GM19324 (cell line): ENCODE measurements at regions not wholly inside any gene's neighbourhood (a gene's known extent, or its start where the extent isn't known, plus 50 kb on each side); places are given as distances from the start of the nearest gene placed in this dataset.

Experiments
- ATAC-seq: cut with Tn5 transposase; IDR thresholded peaks from one replicate; pipeline ENCODE4 v1.9.1; 2021; ENCODE audit warnings: mild to moderate bottlenecking, moderate library complexity; ENCODE audit not compliant: unreplicated experiment, low FRiP score

GRCh38 chr5:93123127-93123526 is 457.9 kb downstream of the NR2F1-AS1 start:
- ATAC-seq, result no peak

- no peak for ATAC-seq
Measured at GRCh38 chr5:93122446-93122845, 458.6 kb downstream of the NR2F1-AS1 start.

DNA sequence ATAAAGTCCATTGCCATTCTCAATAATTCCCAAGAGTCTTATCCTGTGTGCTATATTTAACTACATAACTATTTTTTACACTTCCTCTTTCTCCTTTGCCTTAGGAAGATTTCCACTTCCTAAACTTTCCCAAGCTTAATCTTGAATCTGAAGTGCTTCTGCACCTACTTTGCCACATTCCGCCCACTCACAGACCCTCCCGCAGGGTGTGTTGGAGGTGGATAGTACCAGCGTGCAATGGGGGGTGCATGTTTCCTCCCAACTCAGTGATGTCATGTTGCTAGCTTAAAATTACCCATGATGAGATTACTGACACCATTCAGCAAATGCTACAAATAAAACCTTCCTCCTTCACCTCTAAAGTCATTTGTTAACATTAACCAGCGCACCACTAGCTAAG is 460.2 kb downstream of the NR2F1-AS1 start:
- ATAC-seq, result no peak

DNA sequence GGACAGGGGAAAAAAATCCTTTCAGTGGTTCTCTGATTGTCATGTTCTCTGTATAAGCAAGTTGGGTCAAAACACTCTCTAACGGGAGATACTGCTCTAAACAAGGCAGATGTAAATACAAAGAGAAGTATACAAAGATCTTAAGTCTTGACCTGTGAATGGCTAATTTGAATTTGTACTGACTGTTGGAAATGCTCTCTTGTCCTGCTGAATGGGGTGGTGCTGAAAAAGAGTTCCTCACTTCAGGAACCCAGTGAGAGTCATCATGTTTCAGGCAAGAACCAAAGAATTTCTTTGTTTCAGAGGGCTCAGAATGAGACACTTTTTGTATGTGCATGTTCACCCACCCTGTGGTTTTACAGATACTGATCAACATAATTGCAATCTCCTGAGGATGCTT is 461.0 kb downstream of the NR2F1-AS1 start:
- ATAC-seq, result no peak

DNA sequence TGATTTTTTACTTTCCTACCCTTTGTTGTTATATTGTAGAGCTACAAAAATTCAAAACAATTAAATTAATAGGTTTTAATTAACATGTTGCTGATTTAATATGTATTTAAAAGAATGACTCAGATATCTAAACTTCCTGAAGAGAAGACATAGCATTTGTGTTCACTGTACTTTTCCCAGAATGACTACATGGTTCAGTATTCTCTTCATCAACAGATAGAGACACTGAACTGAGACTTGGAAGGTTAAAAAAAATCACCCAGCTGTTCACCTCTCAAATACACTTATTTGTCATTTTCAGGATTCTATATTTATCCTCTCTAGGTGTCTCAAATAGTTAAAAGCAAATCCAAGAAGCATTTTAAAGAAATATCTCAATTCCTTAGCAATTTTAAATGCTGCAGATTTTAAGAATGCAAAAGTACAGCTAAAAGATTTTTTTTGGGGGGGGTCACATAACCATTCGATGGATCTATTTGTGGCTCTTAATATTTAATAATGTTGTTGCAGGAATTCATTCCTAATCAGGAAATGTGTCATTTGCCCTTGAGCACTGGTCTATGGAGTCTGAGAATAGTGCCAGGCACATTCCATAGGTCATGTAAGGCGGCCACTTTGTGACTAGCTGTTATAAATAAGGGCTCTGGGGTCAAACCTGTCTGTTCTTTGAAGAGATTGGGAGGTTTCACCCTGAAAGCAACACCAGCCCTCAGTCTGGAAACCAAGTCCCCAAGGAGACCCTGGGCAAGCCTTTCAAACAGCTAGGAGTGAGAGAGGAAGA is 463.1 kb downstream of the NR2F1-AS1 start:
- no peak for ATAC-seq

- ATAC-seq, result no peak
Measured at GRCh38 chr5:93107805-93108520, 473.1 kb downstream of the NR2F1-AS1 start.

GRCh38 chr5:93107141-93107540 is 473.9 kb downstream of the NR2F1-AS1 start:
- ATAC-seq, result no peak

GRCh38 chr5:93101661-93102060 is 479.4 kb downstream of the NR2F1-AS1 start:
- ATAC-seq, result no peak

DNA sequence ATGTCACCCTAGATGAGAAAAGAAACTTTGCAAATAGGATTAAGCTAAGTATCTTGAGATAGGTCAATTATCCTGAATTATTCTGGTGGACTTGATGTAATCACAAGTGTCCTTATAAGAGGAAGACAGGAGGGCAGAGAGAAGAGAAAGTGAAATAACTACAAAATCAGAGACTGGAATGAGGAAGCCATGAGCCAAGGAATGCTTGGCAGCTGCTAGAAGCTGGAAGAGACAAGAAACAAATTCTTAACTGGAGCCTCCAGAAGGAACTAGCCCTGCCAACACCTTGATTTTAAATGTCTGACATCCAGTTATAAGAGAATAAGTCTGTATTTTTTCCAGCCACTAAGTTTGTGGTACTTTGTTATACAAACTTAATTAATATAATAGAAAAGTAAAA is 480.0 kb downstream of the NR2F1-AS1 start:
- ATAC-seq, result no peak

DNA sequence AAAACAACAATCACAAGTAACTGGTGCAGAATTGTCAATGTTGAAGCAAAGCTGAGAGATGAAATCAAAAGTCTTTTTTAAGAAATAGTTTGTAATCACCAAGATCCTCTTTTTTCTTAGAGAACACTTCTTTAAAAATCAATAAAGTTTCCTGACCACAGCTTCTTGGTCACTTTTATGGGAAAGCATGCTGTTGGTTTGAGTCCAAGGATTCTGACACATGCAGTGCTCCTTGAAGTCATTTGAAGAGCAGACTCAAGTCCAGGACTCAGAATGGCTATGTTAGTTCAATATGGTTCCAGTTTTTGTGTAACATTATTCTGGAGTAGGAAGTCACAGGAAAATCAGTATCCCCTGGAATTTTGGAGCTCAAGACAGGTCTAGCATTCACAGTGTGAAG is 480.6 kb downstream of the NR2F1-AS1 start:
- ATAC-seq, result no peak

DNA sequence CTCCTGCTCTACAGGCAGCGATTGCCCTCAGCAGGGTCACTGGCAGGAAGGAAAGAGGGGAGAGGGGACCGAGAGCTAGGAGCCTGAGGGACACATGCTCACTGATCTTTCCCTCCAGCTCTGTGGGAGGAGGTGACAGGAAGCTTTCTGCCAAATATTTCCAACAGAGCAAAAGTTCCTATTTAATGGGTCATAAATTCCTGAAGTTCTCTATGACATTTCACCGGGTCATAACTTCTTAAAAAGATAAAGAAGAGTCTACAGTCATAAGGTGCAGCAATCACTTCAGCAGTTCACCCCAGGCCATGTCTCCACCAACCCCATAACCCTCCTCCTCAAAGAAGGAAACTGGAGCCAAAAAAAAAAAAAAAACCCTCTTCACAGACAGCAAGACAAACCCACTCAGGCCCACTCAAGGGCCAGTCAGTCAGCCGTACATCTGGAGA is 481.1 kb downstream of the NR2F1-AS1 start:
- no peak for ATAC-seq

- no peak for ATAC-seq
Measured at GRCh38 chr5:93096561-93096960, 484.5 kb downstream of the NR2F1-AS1 start.

DNA sequence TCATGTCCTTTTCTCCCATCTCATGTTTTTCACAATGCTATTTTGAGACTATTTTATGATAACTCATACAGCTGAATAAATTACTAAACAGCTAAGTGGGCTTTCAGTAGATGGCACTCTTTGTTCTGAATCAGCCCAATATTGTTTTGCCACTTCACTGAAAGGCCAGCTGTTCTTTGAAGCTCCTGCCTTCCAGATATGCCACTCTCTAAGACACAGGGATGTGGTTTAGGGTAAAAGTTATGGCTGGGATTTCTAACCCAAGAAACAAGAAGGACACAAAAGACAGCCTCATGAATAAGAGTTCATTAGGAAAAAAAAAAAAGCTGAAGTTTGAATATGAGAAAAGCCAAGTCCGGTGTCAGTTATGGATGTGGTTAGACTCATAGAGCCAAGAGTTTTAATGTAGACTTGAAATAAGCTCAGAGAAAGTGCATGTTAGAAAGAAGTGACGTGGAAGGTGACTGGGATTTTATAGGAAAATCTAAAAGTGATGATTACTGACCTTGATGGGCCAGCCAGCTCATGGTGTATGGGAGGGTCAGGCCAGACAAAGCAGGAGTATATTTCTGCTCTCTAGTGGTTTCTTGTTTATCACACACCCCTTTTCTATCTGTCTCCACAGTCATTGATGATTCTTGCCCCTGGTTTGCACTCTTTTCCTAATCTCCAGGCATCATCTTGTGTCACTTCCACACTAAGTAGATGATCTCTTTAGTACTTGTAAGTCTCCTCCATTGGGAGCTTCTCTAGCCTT is 488.5 kb downstream of the NR2F1-AS1 start:
- ATAC-seq, result no peak

GRCh38 chr5:93090698-93091097 is 490.3 kb downstream of the NR2F1-AS1 start:
- no peak for ATAC-seq

DNA sequence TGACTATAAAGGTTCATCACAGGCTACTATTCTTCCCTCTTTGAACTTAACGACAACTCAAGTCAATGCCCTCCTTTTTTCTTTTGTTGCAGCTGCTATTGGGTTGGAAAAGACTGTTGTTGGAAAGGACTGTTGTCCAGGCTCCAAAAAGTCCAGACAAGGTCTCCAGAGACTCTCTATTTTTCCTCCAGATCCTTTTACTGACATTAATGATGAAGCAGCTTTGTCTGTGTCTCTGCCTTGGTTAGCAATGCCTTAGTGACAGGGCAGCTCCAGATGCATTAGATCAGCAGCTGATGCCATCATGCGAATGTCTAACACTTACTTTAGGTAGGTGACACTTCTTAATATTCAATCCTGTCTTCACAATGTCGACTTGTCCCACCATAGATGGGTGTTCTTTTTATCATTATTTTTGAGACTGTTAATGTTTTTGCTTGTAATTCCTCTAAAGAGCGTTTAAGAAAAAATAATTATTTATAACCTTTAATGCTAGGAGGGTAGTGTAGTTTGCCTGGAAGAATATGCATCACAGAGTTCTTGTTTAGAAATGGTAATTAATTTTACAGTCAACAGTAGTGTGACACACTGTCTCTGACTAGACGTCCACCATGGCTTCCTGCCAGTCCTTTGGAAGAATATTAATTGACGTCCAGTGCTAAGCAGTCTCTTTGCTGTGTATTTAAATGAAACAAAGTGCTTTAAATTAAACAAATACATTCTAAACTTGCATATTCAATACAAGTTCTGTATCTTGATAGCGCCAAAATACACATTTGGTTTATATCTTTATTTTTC is 492.2 kb downstream of the NR2F1-AS1 start:
- ATAC-seq, result no peak

DNA sequence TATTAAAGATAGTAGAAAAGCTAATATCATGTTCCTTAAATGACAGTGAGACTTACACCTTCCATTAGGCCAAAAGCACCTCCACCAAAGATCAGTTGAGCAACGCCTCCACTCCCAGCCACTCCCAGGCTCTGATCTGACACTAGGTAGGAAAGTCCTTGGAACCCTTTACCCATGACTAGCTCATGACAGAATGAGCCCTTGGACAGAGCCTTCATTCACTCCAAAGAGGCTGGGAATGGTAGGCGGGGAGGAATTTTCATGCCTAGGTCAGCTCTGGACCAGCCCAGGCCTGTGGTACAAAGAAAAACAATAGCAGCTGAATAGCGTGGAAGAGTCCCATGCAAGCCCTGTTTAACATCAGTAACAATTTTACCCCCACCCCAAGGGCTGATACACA is 493.7 kb downstream of the NR2F1-AS1 start:
- no peak for ATAC-seq

DNA sequence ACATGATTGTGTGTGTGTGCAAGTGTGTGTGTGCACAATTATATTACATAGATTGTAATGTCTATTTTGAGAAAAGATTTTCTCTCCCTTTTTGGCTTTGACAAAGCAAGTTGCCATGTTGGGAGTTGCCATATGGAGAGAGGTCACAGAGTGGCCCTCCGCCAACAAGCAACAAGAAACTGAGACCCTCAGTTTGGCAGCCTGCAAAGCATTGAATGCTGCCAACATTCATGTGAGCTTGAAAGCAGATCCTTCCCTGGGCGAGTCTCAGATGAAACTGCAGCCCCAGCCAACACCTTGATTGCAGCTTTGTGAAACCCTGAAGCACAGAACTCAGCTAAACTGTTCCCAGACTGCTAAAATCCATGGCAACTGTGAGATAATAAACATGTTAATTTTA is 498.0 kb downstream of the NR2F1-AS1 start:
- no peak for ATAC-seq

DNA sequence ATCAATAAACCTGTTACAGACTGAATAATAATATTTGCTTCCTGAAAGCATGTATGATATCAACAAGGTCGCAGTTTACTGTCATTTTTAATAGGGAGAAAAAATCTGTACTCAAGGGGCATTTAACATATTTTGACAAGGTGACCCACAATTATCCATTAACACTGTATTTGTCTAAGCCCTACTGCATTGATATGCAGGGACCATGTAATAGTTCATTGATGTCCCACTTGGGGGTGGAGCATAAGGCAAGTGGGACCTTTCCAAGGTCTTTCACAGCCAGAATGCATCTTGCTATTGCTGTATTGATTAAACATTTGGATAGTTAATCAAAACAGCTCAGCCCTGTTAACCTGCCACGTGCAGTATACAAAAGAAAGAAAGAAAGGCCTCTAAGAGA is 502.0 kb downstream of the NR2F1-AS1 start:
- no peak for ATAC-seq

- ATAC-seq, result peak; percentile 73
Measured at GRCh38 chr5:93078082-93079038, 502.7 kb downstream of the NR2F1-AS1 start.
